Epithelial cell of proximal tubule (primary cell): ENCODE measurements at regions not wholly inside any gene's neighbourhood (a gene's known extent, or its start where the extent isn't known, plus 50 kb on each side); places are given as distances from the start of the nearest gene placed in this dataset.

Experiments used
- DNase-seq: peaks from one replicate; pipeline ENCODE4 v3.0.0-alpha.2; 2011; ENCODE audit warnings: low read depth
- H3K4me3 ChIP-seq: 2 replicates; pipeline ENCODE4 v1.5.1; 2011; ENCODE audit warnings: low read depth, mild to moderate bottlenecking, low read length
- TF ChIP-seq, protein P1 (sequence below): conservative IDR thresholded peaks from 2 replicates; pipeline ENCODE4 v1.5.1; 2012; ENCODE audit warnings: low read depth, mild to moderate bottlenecking, low read length

- TF ChIP-seq, protein P1, sequence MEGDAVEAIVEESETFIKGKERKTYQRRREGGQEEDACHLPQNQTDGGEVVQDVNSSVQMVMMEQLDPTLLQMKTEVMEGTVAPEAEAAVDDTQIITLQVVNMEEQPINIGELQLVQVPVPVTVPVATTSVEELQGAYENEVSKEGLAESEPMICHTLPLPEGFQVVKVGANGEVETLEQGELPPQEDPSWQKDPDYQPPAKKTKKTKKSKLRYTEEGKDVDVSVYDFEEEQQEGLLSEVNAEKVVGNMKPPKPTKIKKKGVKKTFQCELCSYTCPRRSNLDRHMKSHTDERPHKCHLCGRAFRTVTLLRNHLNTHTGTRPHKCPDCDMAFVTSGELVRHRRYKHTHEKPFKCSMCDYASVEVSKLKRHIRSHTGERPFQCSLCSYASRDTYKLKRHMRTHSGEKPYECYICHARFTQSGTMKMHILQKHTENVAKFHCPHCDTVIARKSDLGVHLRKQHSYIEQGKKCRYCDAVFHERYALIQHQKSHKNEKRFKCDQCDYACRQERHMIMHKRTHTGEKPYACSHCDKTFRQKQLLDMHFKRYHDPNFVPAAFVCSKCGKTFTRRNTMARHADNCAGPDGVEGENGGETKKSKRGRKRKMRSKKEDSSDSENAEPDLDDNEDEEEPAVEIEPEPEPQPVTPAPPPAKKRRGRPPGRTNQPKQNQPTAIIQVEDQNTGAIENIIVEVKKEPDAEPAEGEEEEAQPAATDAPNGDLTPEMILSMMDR: no peak
- H3K4me3 ChIP-seq: no peak overlapping the region
- no peak for DNase-seq
Observed at GRCh38 chr4:173935622-173936405, 347.7 kb downstream of the FBXO8 start.

DNA sequence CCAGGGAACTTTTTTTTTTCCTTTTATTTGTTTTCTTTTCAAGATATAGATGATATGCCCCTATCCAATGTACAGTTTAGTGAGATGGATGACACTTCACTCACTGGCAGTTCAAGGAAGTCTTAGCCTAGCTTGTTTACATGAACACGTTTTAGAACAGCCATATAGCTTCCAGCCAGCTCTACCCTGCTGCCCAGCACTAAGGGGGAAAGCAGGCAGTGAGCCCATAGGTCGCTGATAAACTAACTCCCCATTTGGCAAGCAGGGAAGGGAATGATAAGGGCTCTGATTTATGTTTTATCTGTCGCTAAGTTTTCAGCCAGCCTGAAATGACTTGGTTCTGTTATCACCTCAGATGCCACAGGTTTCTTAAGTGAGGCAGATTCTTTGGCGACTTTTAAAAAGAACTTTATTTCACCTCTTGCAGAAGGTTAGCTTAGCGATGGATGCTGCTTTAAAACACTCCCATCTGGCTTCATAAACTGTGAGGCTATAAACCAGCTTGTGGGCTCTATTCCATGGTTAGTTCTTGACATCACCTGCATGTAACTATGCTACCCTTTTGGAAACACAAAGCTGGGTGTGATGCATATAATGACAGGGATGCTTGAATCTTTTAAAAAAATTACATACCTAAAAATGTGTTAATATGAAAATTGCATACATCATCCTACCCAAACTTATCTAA, 348.4 kb downstream of the FBXO8 start:
- no peak overlapping the region for H3K4me3 ChIP-seq
- TF ChIP-seq, protein P1: no peak
- no peak for DNase-seq

- no peak for DNase-seq
- TF ChIP-seq, protein P1: no peak
- no peak overlapping the region for H3K4me3 ChIP-seq
Observed at GRCh38 chr4:173934201-173934600, 349.3 kb downstream of the FBXO8 start.

- no peak overlapping the region for H3K4me3 ChIP-seq
- DNase-seq: no peak
- TF ChIP-seq, protein P1: no peak
Observed at GRCh38 chr4:173932701-173933100, 350.8 kb downstream of the FBXO8 start.

- TF ChIP-seq, protein P1: no peak
- DNase-seq: no peak
- H3K4me3 ChIP-seq: no peak overlapping the region
Observed at GRCh38 chr4:173930329-173930967, 353.0 kb downstream of the FBXO8 start.

DNA sequence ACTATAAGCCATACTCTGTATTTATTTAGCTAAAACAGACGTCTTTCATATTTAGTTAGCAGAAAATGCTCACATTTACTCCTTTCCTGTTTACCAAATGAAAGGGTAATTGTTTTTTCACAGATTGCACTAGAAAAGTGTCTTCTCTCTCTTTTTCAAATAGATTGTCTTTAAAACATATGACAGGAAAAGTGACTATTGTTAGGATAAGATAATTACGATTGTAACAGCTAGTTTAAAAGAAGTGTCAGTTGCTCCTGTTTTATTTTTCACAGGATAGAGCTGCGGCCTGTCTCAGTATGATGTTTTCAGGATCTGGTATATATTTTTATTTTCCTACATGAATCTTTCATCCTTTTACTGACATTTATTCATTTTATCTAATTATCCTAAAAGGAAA, 353.5 kb downstream of the FBXO8 start:
- TF ChIP-seq, protein P1: no peak
- no peak overlapping the region for H3K4me3 ChIP-seq
- no peak for DNase-seq
